ENCODE measurements at regions not wholly inside any gene's neighbourhood (a gene's known extent, or its start where the extent isn't known, plus 50 kb on each side); places are given as distances from the start of the nearest gene placed in this dataset.

GRCh38 chr4:12538162-12538561 lies 946.0 kb downstream of the RAB28 start:
- Mint-ChIP-seq H3K4me1 (peaks cover 8% of the 10 kb centered on the region; the same call in 1 of the 2 replicates), H3K27ac (no peak overlapping the region), H3K9me3 (peaks cover 13% of the 10 kb centered on the region), H3K27me3 (ENCODE audit: low read depth) (no peaks in the 10 kb centered on the region), H3K4me3 (no peak overlapping the region), H3K36me3 (peaks cover 3% of the 10 kb centered on the region; the same call in 1 of the 2 replicates)
- ChIA-PET CTCF (interaction anchor here (0.6 to 1.0 kb wide), 2 partner anchors 67 to 496 kb away, joined by 3 read pairs; no protein-coding TSS in a partner anchor), POLR2A (no interaction called here)
- DNase-seq (ENCODE audit: low spot score), result no peak
- no peak for ATAC-seq
- no peak for TF ChIP-seq NR2C2 (CRISPR knock-in tag; IDR thresholded peaks at IDR 0.05)
- TF ChIP-seq CTCF (IDR thresholded peaks at IDR 0.05), result no peak
- TF ChIP-seq GABPB1 (CRISPR knock-in tag; IDR thresholded peaks at IDR 0.05), result no peak
- no peak for TF ChIP-seq PREB (CRISPR knock-in tag; IDR thresholded peaks at IDR 0.05; ENCODE audit: borderline replicate concordance)
- no peak for TF ChIP-seq ERG (CRISPR knock-in tag; IDR thresholded peaks at IDR 0.05)
- TF ChIP-seq MLX (CRISPR knock-in tag; IDR thresholded peaks at IDR 0.05), result no peak
- TF ChIP-seq ZNF138 (CRISPR knock-in tag; conservative IDR thresholded peaks at IDR 0.05), result no peak

GRCh38 chr4:12534684-12535083 lies 949.5 kb downstream of the RAB28 start:
- peaks cover 10% of the 10 kb centered on the region for H3K9me3 Mint-ChIP-seq
- ATAC-seq, result no peak

More at GRCh38 chr4:12534684-12535083, 949.5 kb downstream of the RAB28 start:
- CTCF ChIA-PET, result no interaction called here
- Mint-ChIP-seq H3K4me3 (no peak overlapping the region), H3K4me1 (no peaks in the 10 kb centered on the region), H3K27ac (no peak overlapping the region), H3K27me3 (ENCODE audit: low read depth) (no peaks in the 10 kb centered on the region), H3K36me3 (peaks cover 2% of the 10 kb centered on the region; the same call in 1 of the 2 replicates)
- no peak for DNase-seq (ENCODE audit: low spot score)
- POLR2A ChIA-PET, result no interaction called here
- TF ChIP-seq ZNF263 (CRISPR knock-in tag; IDR thresholded peaks at IDR 0.05; ENCODE audit: low read depth) (no peak), E2F4 (CRISPR knock-in tag; IDR thresholded peaks at IDR 0.05; ENCODE audit: borderline replicate concordance, low read depth) (no peak), ZNF317 (CRISPR knock-in tag; IDR thresholded peaks at IDR 0.05; ENCODE audit: borderline replicate concordance, low read depth) (no peak), USF1 (CRISPR knock-in tag; IDR thresholded peaks at IDR 0.05) (no peak), ATF1 (CRISPR knock-in tag; IDR thresholded peaks at IDR 0.05) (no peak), IRF1 (CRISPR knock-in tag; IDR thresholded peaks at IDR 0.05) (no peak), FOXJ3 (CRISPR knock-in tag; IDR thresholded peaks at IDR 0.05; ENCODE audit: borderline replicate concordance) (no peak), ATF2 (CRISPR knock-in tag; IDR thresholded peaks at IDR 0.05; ENCODE audit: borderline replicate concordance, low read depth) (no peak), NR2C2 (CRISPR knock-in tag; IDR thresholded peaks at IDR 0.05) (no peak), MLX (CRISPR knock-in tag; IDR thresholded peaks at IDR 0.05) (no peak), ZNF281 (CRISPR knock-in tag; IDR thresholded peaks at IDR 0.05) (no peak), RORB (CRISPR knock-in tag; IDR thresholded peaks at IDR 0.05) (no peak), ATF3 (CRISPR knock-in tag; conservative IDR thresholded peaks at IDR 0.05) (no peak), ZNF396 (CRISPR knock-in tag; IDR thresholded peaks at IDR 0.05; ENCODE audit: borderline replicate concordance) (no peak), ZNF121 (CRISPR knock-in tag; IDR thresholded peaks at IDR 0.05) (no peak)
